ENCODE measurements at regions not wholly inside any gene's neighbourhood (a gene's known extent, or its start where the extent isn't known, plus 50 kb on each side); places are given as distances from the start of the nearest gene placed in this dataset.

- Histone ChIP-seq H3K9me3 (ENCODE audit: control insufficient read depth in 3 of 3, low read length in 3 of 3) (peaks cover 0 to 2% (median 0%) of the 10 kb centered on the region in 3 donors), H3K4me1 (ENCODE audit: control insufficient read depth in 3 of 3, insufficient read depth in 3 of 3, low read length in 3 of 3) (no peaks in the 10 kb centered on the region), H3K9ac (ENCODE audit: low read depth in 1 of 3, low read length in 3 of 3) (no peak overlapping the region), H3K4me3 (ENCODE audit: low read length in 3 of 3) (no peak overlapping the region), H3K36me3 (ENCODE audit: control insufficient read depth in 3 of 3, insufficient read depth in 3 of 3, low read length in 3 of 3) (no peaks in the 10 kb centered on the region), H3K27ac (ENCODE audit: low read depth, low read length) (no peak overlapping the region), H3K27me3 (ENCODE audit: control insufficient read depth in 3 of 3, insufficient read depth in 3 of 3, low read length in 3 of 3) (peaks cover 0 to 3% (median 0%) of the 10 kb centered on the region in 3 donors)
Observed at GRCh38 chr1:37125295-37125694, 91.0 kb upstream of the GRIK3 start.

- Histone ChIP-seq H3K27me3 (ENCODE audit: control insufficient read depth in 3 of 3, insufficient read depth in 3 of 3, low read length in 3 of 3) (peaks cover 0 to 3% (median 0%) of the 10 kb centered on the region in 3 donors), H3K36me3 (ENCODE audit: control insufficient read depth in 3 of 3, insufficient read depth in 3 of 3, low read length in 3 of 3) (no peaks in the 10 kb centered on the region), H3K27ac (ENCODE audit: low read depth, low read length) (no peak overlapping the region), H3K9me3 (ENCODE audit: control insufficient read depth in 3 of 3, low read length in 3 of 3) (peaks cover 0 to 2% (median 0%) of the 10 kb centered on the region in 3 donors), H3K4me3 (ENCODE audit: low read length in 3 of 3) (no peak overlapping the region), H3K9ac (ENCODE audit: low read depth in 1 of 3, low read length in 3 of 3) (no peak overlapping the region), H3K4me1 (ENCODE audit: control insufficient read depth in 3 of 3, insufficient read depth in 3 of 3, low read length in 3 of 3) (peaks cover 0 to 2% (median 0%) of the 10 kb centered on the region in 3 donors)
Observed at GRCh38 chr1:37127254-37127748, 93.0 kb upstream of the GRIK3 start.

- peaks cover 0 to 1% (median 0%) of the 10 kb centered on the region in 3 donors for H3K27me3 ChIP-seq (ENCODE audit: control insufficient read depth in 3 of 3, insufficient read depth in 3 of 3, low read length in 3 of 3)
- peaks cover 0 to 2% (median 0%) of the 10 kb centered on the region in 3 donors for H3K4me1 ChIP-seq (ENCODE audit: control insufficient read depth in 3 of 3, insufficient read depth in 3 of 3, low read length in 3 of 3)
- H3K36me3 ChIP-seq (ENCODE audit: control insufficient read depth in 3 of 3, insufficient read depth in 3 of 3, low read length in 3 of 3), result no peaks in the 10 kb centered on the region
- no peak overlapping the region for H3K9ac ChIP-seq (ENCODE audit: low read depth in 1 of 3, low read length in 3 of 3)
- no peak overlapping the region for H3K27ac ChIP-seq (ENCODE audit: low read depth, low read length)
- no peak overlapping the region for H3K4me3 ChIP-seq (ENCODE audit: low read length in 3 of 3)
- no peaks in the 10 kb centered on the region for H3K9me3 ChIP-seq (ENCODE audit: control insufficient read depth in 3 of 3, low read length in 3 of 3)
Observed at GRCh38 chr1:37128091-37128490, 93.8 kb upstream of the GRIK3 start.

GRCh38 chr1:37130221-37130948 is 96.1 kb upstream of the GRIK3 start:
- Histone ChIP-seq H3K36me3 (ENCODE audit: control insufficient read depth in 3 of 3, insufficient read depth in 3 of 3, low read length in 3 of 3) (no peaks in the 10 kb centered on the region), H3K9me3 (ENCODE audit: control insufficient read depth in 3 of 3, low read length in 3 of 3) (no peaks in the 10 kb centered on the region), H3K4me3 (ENCODE audit: low read length in 3 of 3) (no peak overlapping the region), H3K27ac (ENCODE audit: low read depth, low read length) (no peak overlapping the region), H3K4me1 (ENCODE audit: control insufficient read depth in 3 of 3, insufficient read depth in 3 of 3, low read length in 3 of 3) (peaks cover 0 to 6% (median 5%) of the 10 kb centered on the region in 3 donors), H3K27me3 (ENCODE audit: control insufficient read depth in 3 of 3, insufficient read depth in 3 of 3, low read length in 3 of 3) (peaks cover 0 to 8% (median 4%) of the 10 kb centered on the region in 3 donors), H3K9ac (ENCODE audit: low read depth in 1 of 3, low read length in 3 of 3) (no peak overlapping the region)

GRCh38 chr1:37131281-37131680 is 97.0 kb upstream of the GRIK3 start:
- H3K9ac ChIP-seq (ENCODE audit: low read depth in 1 of 3, low read length in 3 of 3), result no peak overlapping the region
- H3K4me1 ChIP-seq (ENCODE audit: control insufficient read depth in 3 of 3, insufficient read depth in 3 of 3, low read length in 3 of 3), result peaks cover 0 to 6% (median 5%) of the 10 kb centered on the region in 3 donors
- no peaks in the 10 kb centered on the region for H3K9me3 ChIP-seq (ENCODE audit: control insufficient read depth in 3 of 3, low read length in 3 of 3)
- no peak overlapping the region for H3K27ac ChIP-seq (ENCODE audit: low read depth, low read length)
- H3K36me3 ChIP-seq (ENCODE audit: control insufficient read depth in 3 of 3, insufficient read depth in 3 of 3, low read length in 3 of 3), result no peaks in the 10 kb centered on the region
- H3K27me3 ChIP-seq (ENCODE audit: control insufficient read depth in 3 of 3, insufficient read depth in 3 of 3, low read length in 3 of 3), result peaks cover 0 to 8% (median 4%) of the 10 kb centered on the region in 3 donors
- no peak overlapping the region for H3K4me3 ChIP-seq (ENCODE audit: low read length in 3 of 3)

GRCh38 chr1:37133276-37134145 is 99.2 kb upstream of the GRIK3 start:
- peaks cover 0 to 8% (median 4%) of the 10 kb centered on the region in 3 donors for H3K27me3 ChIP-seq (ENCODE audit: control insufficient read depth in 3 of 3, insufficient read depth in 3 of 3, low read length in 3 of 3)
- no peak overlapping the region for H3K27ac ChIP-seq (ENCODE audit: low read depth, low read length)
- H3K4me1 ChIP-seq (ENCODE audit: control insufficient read depth in 3 of 3, insufficient read depth in 3 of 3, low read length in 3 of 3), result peaks cover 0 to 18% (median 12%) of the 10 kb centered on the region in 3 donors
- no peak overlapping the region for H3K9ac ChIP-seq (ENCODE audit: low read depth in 1 of 3, low read length in 3 of 3)
- H3K9me3 ChIP-seq (ENCODE audit: control insufficient read depth in 3 of 3, low read length in 3 of 3), result no peaks in the 10 kb centered on the region
- no peaks in the 10 kb centered on the region for H3K36me3 ChIP-seq (ENCODE audit: control insufficient read depth in 3 of 3, insufficient read depth in 3 of 3, low read length in 3 of 3)
- no peak overlapping the region for H3K4me3 ChIP-seq (ENCODE audit: low read length in 3 of 3)

GRCh38 chr1:37134599-37134998 is 100.3 kb upstream of the GRIK3 start:
- Histone ChIP-seq H3K4me3 (ENCODE audit: low read length in 3 of 3) (no peak overlapping the region), H3K9ac (ENCODE audit: low read depth in 1 of 3, low read length in 3 of 3) (no peak overlapping the region), H3K27ac (ENCODE audit: low read depth, low read length) (no peak overlapping the region), H3K4me1 (ENCODE audit: control insufficient read depth in 3 of 3, insufficient read depth in 3 of 3, low read length in 3 of 3) (peaks cover 0 to 23% (median 12%) of the 10 kb centered on the region in 3 donors), H3K36me3 (ENCODE audit: control insufficient read depth in 3 of 3, insufficient read depth in 3 of 3, low read length in 3 of 3) (no peaks in the 10 kb centered on the region), H3K27me3 (ENCODE audit: control insufficient read depth in 3 of 3, insufficient read depth in 3 of 3, low read length in 3 of 3) (peaks cover 0 to 8% (median 4%) of the 10 kb centered on the region in 3 donors), H3K9me3 (ENCODE audit: control insufficient read depth in 3 of 3, low read length in 3 of 3) (no peaks in the 10 kb centered on the region)

- Histone ChIP-seq H3K4me1 (ENCODE audit: control insufficient read depth in 3 of 3, insufficient read depth in 3 of 3, low read length in 3 of 3) (peaks cover 2 to 27% (median 16%) of the 10 kb centered on the region in 3 donors), H3K36me3 (ENCODE audit: control insufficient read depth in 3 of 3, insufficient read depth in 3 of 3, low read length in 3 of 3) (no peaks in the 10 kb centered on the region), H3K9ac (ENCODE audit: low read depth in 1 of 3, low read length in 3 of 3) (no peak overlapping the region), H3K27ac (ENCODE audit: low read depth, low read length) (no peak overlapping the region), H3K4me3 (ENCODE audit: low read length in 3 of 3) (no peak overlapping the region), H3K9me3 (ENCODE audit: control insufficient read depth in 3 of 3, low read length in 3 of 3) (no peaks in the 10 kb centered on the region), H3K27me3 (ENCODE audit: control insufficient read depth in 3 of 3, insufficient read depth in 3 of 3, low read length in 3 of 3) (peaks cover 0 to 8% (median 4%) of the 10 kb centered on the region in 3 donors)
Observed at GRCh38 chr1:37135032-37135431, 100.7 kb upstream of the GRIK3 start.

GRCh38 chr1:37137014-37137413 is 102.7 kb upstream of the GRIK3 start:
- no peaks in the 10 kb centered on the region for H3K36me3 ChIP-seq (ENCODE audit: control insufficient read depth in 3 of 3, insufficient read depth in 3 of 3, low read length in 3 of 3)
- no peak overlapping the region for H3K27ac ChIP-seq (ENCODE audit: low read depth, low read length)
- H3K27me3 ChIP-seq (ENCODE audit: control insufficient read depth in 3 of 3, insufficient read depth in 3 of 3, low read length in 3 of 3), result peaks cover 0 to 8% (median 4%) of the 10 kb centered on the region in 3 donors
- no peak overlapping the region for H3K9ac ChIP-seq (ENCODE audit: low read depth in 1 of 3, low read length in 3 of 3)
- no peaks in the 10 kb centered on the region for H3K9me3 ChIP-seq (ENCODE audit: control insufficient read depth in 3 of 3, low read length in 3 of 3)
- peaks cover 5 to 34% (median 25%) of the 10 kb centered on the region in 3 donors for H3K4me1 ChIP-seq (ENCODE audit: control insufficient read depth in 3 of 3, insufficient read depth in 3 of 3, low read length in 3 of 3)
- no peak overlapping the region for H3K4me3 ChIP-seq (ENCODE audit: low read length in 3 of 3)
